ENCODE measurements at regions not wholly inside any gene's neighbourhood (a gene's known extent, or its start where the extent isn't known, plus 50 kb on each side); places are given as distances from the start of the nearest gene placed in this dataset.

DNA sequence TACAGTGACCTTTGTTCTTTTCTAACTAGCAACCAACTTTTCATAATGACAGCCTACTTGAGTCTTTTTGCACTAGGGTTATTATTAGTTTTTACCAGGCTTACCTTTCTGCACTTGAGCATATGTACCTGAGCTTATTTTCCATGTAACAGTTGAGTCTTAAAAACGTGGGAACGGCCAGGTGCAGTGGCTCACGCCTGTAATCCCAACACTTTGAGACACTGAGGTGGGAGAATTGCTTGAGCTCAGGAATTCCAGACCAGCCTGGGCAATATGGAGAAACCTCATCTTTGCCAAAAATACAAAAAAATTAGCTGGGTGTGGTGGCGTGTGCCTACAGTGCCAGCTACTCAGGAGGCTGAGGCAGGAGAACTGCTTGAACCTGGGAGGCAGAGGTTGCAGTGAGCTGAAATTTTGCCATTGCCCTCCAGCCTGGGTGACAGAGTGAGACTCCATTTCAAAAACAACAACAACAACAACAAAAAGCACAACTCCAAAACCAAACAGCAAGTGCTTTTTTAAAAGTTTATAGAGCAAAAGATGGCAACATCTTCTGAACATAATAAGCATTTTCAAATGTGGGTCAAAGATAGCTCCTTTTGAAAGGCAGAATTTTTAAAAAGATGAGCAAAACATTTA is 57.1 kb upstream of the CD28 start:
- H3K9me3 ChIP-seq (ENCODE audit: control insufficient read depth in 1 of 2, low read length in 2 of 2) = no peaks in the 10 kb centered on the region
- no peaks in the 10 kb centered on the region for H3K36me3 ChIP-seq (ENCODE audit: control insufficient read depth in 1 of 2, insufficient read depth in 2 of 2, low read length in 2 of 2)
- no peaks in the 10 kb centered on the region for H3K27me3 ChIP-seq (ENCODE audit: low read depth, low read length)
- H3K4me1 ChIP-seq (ENCODE audit: control insufficient read depth in 1 of 2, insufficient read depth in 2 of 2, low read length in 2 of 2) = peaks cover 18 to 24% of the 10 kb centered on the region in 2 donors
- peak overlapping the region; percentile 28 for H3K27ac ChIP-seq (ENCODE audit: low read length)
- H3K4me3 ChIP-seq (ENCODE audit: low read depth in 1 of 2, low read length in 2 of 2) = no peak overlapping the region

DNA sequence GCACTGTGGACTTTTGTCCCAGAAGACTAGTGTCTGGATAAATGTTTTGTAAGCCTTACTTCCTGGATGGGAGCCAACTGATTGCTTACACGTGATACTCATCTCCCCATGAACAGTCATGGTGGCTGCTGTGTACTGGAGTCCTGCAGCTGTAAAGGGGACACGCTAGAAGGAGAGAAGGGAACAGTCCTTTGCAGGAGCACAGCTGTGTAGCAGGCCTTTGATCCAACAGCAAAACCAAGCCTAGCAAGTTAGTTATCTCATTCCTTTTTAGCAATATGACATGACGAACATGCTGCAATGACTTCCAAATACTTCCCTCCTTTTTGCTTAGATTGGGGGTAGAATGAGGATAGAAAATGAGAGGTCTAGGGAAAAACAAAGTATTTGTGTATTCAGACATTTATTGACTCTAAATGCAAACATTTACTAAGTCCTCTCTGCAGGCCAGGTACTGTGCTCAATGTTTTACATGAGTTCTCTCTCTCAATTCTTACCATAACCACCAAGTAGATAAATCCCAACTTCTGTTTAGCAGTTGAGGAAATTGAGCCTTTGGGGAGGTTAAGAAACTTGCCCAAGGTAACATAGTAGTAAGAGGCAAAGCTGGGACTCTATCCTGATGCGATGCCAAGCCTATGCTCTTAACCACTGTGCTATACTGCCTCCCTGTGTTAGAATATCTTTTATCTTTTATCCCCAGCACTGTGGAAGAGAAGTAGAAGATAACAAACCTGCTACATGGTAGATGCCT is 55.4 kb upstream of the CD28 start:
- no peaks in the 10 kb centered on the region for H3K27me3 ChIP-seq (ENCODE audit: low read depth, low read length)
- peak overlapping the region; percentile 36 for H3K27ac ChIP-seq (ENCODE audit: low read length)
- peaks cover 18 to 24% of the 10 kb centered on the region in 2 donors for H3K4me1 ChIP-seq (ENCODE audit: control insufficient read depth in 1 of 2, insufficient read depth in 2 of 2, low read length in 2 of 2)
- no peaks in the 10 kb centered on the region for H3K9me3 ChIP-seq (ENCODE audit: control insufficient read depth in 1 of 2, low read length in 2 of 2)
- H3K36me3 ChIP-seq (ENCODE audit: control insufficient read depth in 1 of 2, insufficient read depth in 2 of 2, low read length in 2 of 2) = no peaks in the 10 kb centered on the region
- H3K4me3 ChIP-seq (ENCODE audit: low read depth in 1 of 2, low read length in 2 of 2) = no peak overlapping the region

DNA sequence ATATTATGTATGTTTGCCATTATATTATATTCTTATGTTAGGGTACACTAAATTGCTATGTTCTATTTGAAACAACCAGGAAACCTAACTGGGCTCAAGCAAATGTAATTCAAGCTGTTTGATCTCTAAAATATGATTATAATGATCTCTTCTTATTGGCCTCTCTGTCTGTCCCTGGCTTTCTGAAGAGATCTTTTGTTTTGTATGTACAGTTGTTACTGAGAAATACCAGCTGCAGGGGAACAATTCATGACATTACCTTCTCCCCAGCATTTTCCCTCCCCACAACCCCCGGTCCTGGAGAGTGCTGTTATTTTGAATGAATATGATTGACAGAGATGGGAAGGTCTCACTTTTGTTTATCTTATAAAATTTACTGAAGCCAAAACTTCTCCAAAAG is 54.8 kb upstream of the CD28 start:
- peaks cover 18 to 24% of the 10 kb centered on the region in 2 donors for H3K4me1 ChIP-seq (ENCODE audit: control insufficient read depth in 1 of 2, insufficient read depth in 2 of 2, low read length in 2 of 2)
- peak overlapping the region; percentile 36 for H3K27ac ChIP-seq (ENCODE audit: low read length)
- no peaks in the 10 kb centered on the region for H3K27me3 ChIP-seq (ENCODE audit: low read depth, low read length)
- no peaks in the 10 kb centered on the region for H3K36me3 ChIP-seq (ENCODE audit: control insufficient read depth in 1 of 2, insufficient read depth in 2 of 2, low read length in 2 of 2)
- H3K4me3 ChIP-seq (ENCODE audit: low read depth in 1 of 2, low read length in 2 of 2) = no peak overlapping the region
- H3K9me3 ChIP-seq (ENCODE audit: control insufficient read depth in 1 of 2, low read length in 2 of 2) = no peaks in the 10 kb centered on the region

- no peaks in the 10 kb centered on the region for H3K9me3 ChIP-seq (ENCODE audit: control insufficient read depth in 1 of 2, low read length in 2 of 2)
- H3K36me3 ChIP-seq (ENCODE audit: control insufficient read depth in 1 of 2, insufficient read depth in 2 of 2, low read length in 2 of 2) = no peaks in the 10 kb centered on the region
- no peaks in the 10 kb centered on the region for H3K27me3 ChIP-seq (ENCODE audit: low read depth, low read length)
- H3K4me1 ChIP-seq (ENCODE audit: control insufficient read depth in 1 of 2, insufficient read depth in 2 of 2, low read length in 2 of 2) = peaks cover 15 to 17% of the 10 kb centered on the region in 2 donors
- H3K27ac ChIP-seq (ENCODE audit: low read length) = no peak overlapping the region
- H3K4me3 ChIP-seq (ENCODE audit: low read depth in 1 of 2, low read length in 2 of 2) = no peak overlapping the region
Measured at GRCh38 chr2:203654826-203655225, 51.6 kb upstream of the CD28 start.

DNA sequence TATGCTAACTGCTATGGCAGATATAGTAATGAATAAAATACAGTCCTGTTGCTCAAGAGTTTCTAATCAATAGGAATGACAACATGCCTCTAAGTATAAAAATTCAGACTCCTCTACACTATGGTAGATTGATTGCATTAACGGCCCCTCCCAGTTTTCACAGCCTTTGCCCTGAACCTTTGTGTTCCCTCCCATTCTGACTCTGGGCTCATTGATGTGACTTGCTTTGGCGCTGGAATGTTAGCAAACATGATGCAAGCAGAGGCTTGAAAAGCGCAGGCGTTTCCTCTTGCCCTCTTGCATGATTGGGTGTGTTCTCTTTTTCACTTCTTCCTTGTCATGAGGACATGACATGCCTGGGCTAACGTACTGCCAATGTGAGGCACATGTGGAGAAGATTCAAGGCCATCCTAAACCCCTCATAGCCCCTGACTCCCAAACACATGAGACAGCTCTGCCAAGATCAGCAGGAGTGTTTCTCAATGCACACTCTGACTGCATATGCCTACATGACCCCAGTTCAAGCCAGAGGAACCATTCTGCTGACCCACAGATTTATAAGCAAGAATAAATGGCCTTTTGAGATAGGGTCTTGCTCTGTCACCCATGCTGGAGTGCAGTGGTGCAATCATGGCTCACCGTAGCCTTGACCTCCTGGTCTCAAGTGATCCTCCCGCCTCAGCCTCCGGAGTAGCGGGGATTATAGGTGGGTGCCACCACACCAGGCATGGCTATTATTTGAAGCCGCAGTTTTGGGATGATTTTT is 49.7 kb upstream of the CD28 start:
- peaks cover 1 to 5% of the 10 kb centered on the region in 2 donors for H3K4me1 ChIP-seq (ENCODE audit: control insufficient read depth in 1 of 2, insufficient read depth in 2 of 2, low read length in 2 of 2)
- H3K36me3 ChIP-seq (ENCODE audit: control insufficient read depth in 1 of 2, insufficient read depth in 2 of 2, low read length in 2 of 2) = no peaks in the 10 kb centered on the region
- H3K9me3 ChIP-seq (ENCODE audit: control insufficient read depth in 1 of 2, low read length in 2 of 2) = no peaks in the 10 kb centered on the region
- H3K27ac ChIP-seq (ENCODE audit: low read length) = peak overlapping the region; percentile 65
- H3K27me3 ChIP-seq (ENCODE audit: low read depth, low read length) = no peaks in the 10 kb centered on the region
- H3K4me3 ChIP-seq (ENCODE audit: low read depth in 1 of 2, low read length in 2 of 2) = no peak overlapping the region

Measured in muscle layer of duodenum (tissue), 2 donors.